GM12878 (cell line): ENCODE measurements at regions not wholly inside any gene's neighbourhood (a gene's known extent, or its start where the extent isn't known, plus 50 kb on each side); places are given as distances from the start of the nearest gene placed in this dataset.

ENCODE experiments used
- EP300 ChIP-seq, 2 experiments: fragments of 150-350 bp in 1 of 2; IDR thresholded peaks; 2 replicates each; pipeline ENCODE4 v1.6.1; 2011 to 2012; ENCODE audit warnings: low read depth in 2 of 2, low read length in 2 of 2, borderline replicate concordance in 1 of 2, improper control_type of control experiment in 1 of 2, inconsistent platforms in 1 of 2; ENCODE audit not compliant: control insufficient read depth in 1 of 2
- HCFC1 ChIP-seq: fragments of 150-350 bp; IDR thresholded peaks from 2 replicates; pipeline ENCODE4 v1.6.1; 2014; ENCODE audit warnings: low read length
- HDAC6 ChIP-seq: fragments of 200-600 bp; sonication (generic); IDR thresholded peaks from one replicate; pipeline ENCODE4 v1.8.0; 2017; ENCODE audit warnings: antibody characterized with exemption; ENCODE audit not compliant: unreplicated experiment
- MEF2B ChIP-seq: fragments of 450-650 bp; IDR thresholded peaks from 2 replicates; pipeline ENCODE4 v1.6.1; 2018; ENCODE audit warnings: mild to moderate bottlenecking, moderate library complexity; ENCODE audit not compliant: partially characterized antibody, poor library complexity, severe bottlenecking
- POLR2A ChIP-seq: IDR thresholded peaks from 2 replicates; pipeline ENCODE4 v1.6.1; 2011; ENCODE audit warnings: low read depth, mild to moderate bottlenecking, low read length
- POU2F2 ChIP-seq: IDR thresholded peaks from 3 replicates; pipeline ENCODE4 v1.6.1; 2011; ENCODE audit warnings: low read depth, mild to moderate bottlenecking, low read length, borderline replicate concordance
- RB1 ChIP-seq: fragments of 450-650 bp; formaldehyde crosslinking; IDR thresholded peaks from 2 replicates; pipeline ENCODE4 v1.6.1; 2017; ENCODE audit warnings: mild to moderate bottlenecking, borderline replicate concordance
- TF ChIP-seq, protein P1 (sequence below): fragments of 450-650 bp; IDR thresholded peaks from 2 replicates; pipeline ENCODE4 v1.6.1; 2016; ENCODE audit warnings: mild to moderate bottlenecking, moderate library complexity, borderline replicate concordance
- TF ChIP-seq, protein P2 (sequence below): fragments of 450-650 bp; formaldehyde crosslinking; IDR thresholded peaks from 2 replicates; pipeline ENCODE4 v1.5.0; 2022; ENCODE audit warnings: mild to moderate bottlenecking, missing genetic modification characterization
- TF ChIP-seq, protein P3 (sequence below): fragments of 450-650 bp; IDR thresholded peaks from 2 replicates; pipeline ENCODE4 v1.6.1; 2017; ENCODE audit warnings: mild to moderate bottlenecking, moderate library complexity
- TF ChIP-seq, protein P4 (sequence below): fragments of 450-650 bp; IDR thresholded peaks from 2 replicates; pipeline ENCODE4 v1.6.1; 2016; ENCODE audit warnings: mild to moderate bottlenecking
- TF ChIP-seq, protein P5 (sequence below): IDR thresholded peaks from 2 replicates; pipeline ENCODE4 v1.6.1; 2012; ENCODE audit warnings: mild to moderate bottlenecking, low read depth, low read length

DNA sequence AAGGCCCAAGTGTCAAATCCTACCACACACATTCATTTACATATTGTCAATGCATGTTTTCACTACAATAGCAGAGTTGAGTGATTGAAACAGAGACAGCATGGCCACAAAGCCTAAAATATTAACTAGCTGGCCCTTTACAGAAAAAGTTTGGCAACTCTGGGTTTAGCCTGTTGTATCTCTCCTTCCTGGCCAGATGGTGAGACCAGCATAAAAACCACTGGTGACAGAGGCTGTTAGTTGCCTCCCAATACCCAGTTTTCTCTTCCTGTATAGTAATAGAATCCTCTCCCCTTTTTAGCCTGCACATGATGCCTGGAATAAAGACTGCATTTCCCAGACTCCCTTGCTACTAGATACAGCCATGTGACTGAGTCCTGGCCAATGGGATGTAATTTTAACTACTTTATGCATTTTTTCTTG, 100.0 kb upstream of the TAB2 start (continued):
- TF ChIP-seq, protein P1, sequence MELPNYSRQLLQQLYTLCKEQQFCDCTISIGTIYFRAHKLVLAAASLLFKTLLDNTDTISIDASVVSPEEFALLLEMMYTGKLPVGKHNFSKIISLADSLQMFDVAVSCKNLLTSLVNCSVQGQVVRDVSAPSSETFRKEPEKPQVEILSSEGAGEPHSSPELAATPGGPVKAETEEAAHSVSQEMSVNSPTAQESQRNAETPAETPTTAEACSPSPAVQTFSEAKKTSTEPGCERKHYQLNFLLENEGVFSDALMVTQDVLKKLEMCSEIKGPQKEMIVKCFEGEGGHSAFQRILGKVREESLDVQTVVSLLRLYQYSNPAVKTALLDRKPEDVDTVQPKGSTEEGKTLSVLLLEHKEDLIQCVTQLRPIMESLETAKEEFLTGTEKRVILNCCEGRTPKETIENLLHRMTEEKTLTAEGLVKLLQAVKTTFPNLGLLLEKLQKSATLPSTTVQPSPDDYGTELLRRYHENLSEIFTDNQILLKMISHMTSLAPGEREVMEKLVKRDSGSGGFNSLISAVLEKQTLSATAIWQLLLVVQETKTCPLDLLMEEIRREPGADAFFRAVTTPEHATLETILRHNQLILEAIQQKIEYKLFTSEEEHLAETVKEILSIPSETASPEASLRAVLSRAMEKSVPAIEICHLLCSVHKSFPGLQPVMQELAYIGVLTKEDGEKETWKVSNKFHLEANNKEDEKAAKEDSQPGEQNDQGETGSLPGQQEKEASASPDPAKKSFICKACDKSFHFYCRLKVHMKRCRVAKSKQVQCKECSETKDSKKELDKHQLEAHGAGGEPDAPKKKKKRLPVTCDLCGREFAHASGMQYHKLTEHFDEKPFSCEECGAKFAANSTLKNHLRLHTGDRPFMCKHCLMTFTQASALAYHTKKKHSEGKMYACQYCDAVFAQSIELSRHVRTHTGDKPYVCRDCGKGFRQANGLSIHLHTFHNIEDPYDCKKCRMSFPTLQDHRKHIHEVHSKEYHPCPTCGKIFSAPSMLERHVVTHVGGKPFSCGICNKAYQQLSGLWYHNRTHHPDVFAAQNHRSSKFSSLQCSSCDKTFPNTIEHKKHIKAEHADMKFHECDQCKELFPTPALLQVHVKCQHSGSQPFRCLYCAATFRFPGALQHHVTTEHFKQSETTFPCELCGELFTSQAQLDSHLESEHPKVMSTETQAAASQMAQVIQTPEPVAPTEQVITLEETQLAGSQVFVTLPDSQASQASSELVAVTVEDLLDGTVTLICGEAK: no peak
- TF ChIP-seq, protein P2, sequence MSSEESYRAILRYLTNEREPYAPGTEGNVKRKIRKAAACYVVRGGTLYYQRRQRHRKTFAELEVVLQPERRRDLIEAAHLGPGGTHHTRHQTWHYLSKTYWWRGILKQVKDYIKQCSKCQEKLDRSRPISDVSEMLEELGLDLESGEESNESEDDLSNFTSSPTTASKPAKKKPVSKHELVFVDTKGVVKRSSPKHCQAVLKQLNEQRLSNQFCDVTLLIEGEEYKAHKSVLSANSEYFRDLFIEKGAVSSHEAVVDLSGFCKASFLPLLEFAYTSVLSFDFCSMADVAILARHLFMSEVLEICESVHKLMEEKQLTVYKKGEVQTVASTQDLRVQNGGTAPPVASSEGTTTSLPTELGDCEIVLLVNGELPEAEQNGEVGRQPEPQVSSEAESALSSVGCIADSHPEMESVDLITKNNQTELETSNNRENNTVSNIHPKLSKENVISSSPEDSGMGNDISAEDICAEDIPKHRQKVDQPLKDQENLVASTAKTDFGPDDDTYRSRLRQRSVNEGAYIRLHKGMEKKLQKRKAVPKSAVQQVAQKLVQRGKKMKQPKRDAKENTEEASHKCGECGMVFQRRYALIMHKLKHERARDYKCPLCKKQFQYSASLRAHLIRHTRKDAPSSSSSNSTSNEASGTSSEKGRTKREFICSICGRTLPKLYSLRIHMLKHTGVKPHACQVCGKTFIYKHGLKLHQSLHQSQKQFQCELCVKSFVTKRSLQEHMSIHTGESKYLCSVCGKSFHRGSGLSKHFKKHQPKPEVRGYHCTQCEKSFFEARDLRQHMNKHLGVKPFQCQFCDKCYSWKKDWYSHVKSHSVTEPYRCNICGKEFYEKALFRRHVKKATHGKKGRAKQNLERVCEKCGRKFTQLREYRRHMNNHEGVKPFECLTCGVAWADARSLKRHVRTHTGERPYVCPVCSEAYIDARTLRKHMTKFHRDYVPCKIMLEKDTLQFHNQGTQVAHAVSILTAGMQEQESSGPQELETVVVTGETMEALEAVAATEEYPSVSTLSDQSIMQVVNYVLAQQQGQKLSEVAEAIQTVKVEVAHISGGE (CRISPR knock-in tag): no peak
- TF ChIP-seq HCFC1: peak; percentile 76
- TF ChIP-seq, protein P3, sequence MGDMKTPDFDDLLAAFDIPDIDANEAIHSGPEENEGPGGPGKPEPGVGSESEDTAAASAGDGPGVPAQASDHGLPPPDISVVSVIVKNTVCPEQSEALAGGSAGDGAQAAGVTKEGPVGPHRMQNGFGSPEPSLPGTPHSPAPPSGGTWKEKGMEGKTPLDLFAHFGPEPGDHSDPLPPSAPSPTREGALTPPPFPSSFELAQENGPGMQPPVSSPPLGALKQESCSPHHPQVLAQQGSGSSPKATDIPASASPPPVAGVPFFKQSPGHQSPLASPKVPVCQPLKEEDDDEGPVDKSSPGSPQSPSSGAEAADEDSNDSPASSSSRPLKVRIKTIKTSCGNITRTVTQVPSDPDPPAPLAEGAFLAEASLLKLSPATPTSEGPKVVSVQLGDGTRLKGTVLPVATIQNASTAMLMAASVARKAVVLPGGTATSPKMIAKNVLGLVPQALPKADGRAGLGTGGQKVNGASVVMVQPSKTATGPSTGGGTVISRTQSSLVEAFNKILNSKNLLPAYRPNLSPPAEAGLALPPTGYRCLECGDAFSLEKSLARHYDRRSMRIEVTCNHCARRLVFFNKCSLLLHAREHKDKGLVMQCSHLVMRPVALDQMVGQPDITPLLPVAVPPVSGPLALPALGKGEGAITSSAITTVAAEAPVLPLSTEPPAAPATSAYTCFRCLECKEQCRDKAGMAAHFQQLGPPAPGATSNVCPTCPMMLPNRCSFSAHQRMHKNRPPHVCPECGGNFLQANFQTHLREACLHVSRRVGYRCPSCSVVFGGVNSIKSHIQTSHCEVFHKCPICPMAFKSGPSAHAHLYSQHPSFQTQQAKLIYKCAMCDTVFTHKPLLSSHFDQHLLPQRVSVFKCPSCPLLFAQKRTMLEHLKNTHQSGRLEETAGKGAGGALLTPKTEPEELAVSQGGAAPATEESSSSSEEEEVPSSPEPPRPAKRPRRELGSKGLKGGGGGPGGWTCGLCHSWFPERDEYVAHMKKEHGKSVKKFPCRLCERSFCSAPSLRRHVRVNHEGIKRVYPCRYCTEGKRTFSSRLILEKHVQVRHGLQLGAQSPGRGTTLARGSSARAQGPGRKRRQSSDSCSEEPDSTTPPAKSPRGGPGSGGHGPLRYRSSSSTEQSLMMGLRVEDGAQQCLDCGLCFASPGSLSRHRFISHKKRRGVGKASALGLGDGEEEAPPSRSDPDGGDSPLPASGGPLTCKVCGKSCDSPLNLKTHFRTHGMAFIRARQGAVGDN: no peak
- TF ChIP-seq POU2F2: peak; percentile 27; the same call in 1 of the 3 replicates
- no peak for TF ChIP-seq HDAC6
- TF ChIP-seq, protein P4, sequence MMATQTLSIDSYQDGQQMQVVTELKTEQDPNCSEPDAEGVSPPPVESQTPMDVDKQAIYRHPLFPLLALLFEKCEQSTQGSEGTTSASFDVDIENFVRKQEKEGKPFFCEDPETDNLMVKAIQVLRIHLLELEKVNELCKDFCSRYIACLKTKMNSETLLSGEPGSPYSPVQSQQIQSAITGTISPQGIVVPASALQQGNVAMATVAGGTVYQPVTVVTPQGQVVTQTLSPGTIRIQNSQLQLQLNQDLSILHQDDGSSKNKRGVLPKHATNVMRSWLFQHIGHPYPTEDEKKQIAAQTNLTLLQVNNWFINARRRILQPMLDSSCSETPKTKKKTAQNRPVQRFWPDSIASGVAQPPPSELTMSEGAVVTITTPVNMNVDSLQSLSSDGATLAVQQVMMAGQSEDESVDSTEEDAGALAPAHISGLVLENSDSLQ: peak; percentile 36; the same call in 1 of the 2 replicates
- TF ChIP-seq, protein P5, sequence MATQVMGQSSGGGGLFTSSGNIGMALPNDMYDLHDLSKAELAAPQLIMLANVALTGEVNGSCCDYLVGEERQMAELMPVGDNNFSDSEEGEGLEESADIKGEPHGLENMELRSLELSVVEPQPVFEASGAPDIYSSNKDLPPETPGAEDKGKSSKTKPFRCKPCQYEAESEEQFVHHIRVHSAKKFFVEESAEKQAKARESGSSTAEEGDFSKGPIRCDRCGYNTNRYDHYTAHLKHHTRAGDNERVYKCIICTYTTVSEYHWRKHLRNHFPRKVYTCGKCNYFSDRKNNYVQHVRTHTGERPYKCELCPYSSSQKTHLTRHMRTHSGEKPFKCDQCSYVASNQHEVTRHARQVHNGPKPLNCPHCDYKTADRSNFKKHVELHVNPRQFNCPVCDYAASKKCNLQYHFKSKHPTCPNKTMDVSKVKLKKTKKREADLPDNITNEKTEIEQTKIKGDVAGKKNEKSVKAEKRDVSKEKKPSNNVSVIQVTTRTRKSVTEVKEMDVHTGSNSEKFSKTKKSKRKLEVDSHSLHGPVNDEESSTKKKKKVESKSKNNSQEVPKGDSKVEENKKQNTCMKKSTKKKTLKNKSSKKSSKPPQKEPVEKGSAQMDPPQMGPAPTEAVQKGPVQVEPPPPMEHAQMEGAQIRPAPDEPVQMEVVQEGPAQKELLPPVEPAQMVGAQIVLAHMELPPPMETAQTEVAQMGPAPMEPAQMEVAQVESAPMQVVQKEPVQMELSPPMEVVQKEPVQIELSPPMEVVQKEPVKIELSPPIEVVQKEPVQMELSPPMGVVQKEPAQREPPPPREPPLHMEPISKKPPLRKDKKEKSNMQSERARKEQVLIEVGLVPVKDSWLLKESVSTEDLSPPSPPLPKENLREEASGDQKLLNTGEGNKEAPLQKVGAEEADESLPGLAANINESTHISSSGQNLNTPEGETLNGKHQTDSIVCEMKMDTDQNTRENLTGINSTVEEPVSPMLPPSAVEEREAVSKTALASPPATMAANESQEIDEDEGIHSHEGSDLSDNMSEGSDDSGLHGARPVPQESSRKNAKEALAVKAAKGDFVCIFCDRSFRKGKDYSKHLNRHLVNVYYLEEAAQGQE: no peak
- no peak for TF ChIP-seq EP300 (IDR thresholded peaks at IDR 0.05; ENCODE audit: borderline replicate concordance in 1 of 2, control insufficient read depth in 1 of 2, low read depth in 2 of 2, low read length in 2 of 2)
- no peak for TF ChIP-seq MEF2B
- TF ChIP-seq RB1: no peak
- no peak for TF ChIP-seq POLR2A
